Trophoblast cell (in vitro differentiated cells and primary cell): ENCODE measurements at regions not wholly inside any gene's neighbourhood (a gene's known extent, or its start where the extent isn't known, plus 50 kb on each side); places are given as distances from the start of the nearest gene placed in this dataset.
"Not testable (repeated sequence)": the region's sequence is repeated elsewhere in the genome, so short reads cannot be mapped to it uniquely, and the experiment has no call there.

Experiments
- DNase-seq, 2 donors: peaks; one replicate each; pipeline ENCODE4 v3.0.0-alpha.2; 2016
- H2AFZ ChIP-seq: 2 replicates; pipeline ENCODE4 v1.6.1; 2013; ENCODE audit warnings: low read length, moderate library complexity, mild to moderate bottlenecking; ENCODE audit not compliant: insufficient read depth, poor library complexity
- H2AK5ac ChIP-seq: 2 replicates; pipeline ENCODE4 v1.6.1; 2013; ENCODE audit warnings: mild to moderate bottlenecking, low read length
- H2BK120ac ChIP-seq: 2 replicates; pipeline ENCODE4 v1.6.1; 2013; ENCODE audit warnings: low read length, mild to moderate bottlenecking, moderate library complexity; ENCODE audit not compliant: insufficient read depth, poor library complexity
- H2BK12ac ChIP-seq: 2 replicates; pipeline ENCODE4 v1.6.1; 2013; ENCODE audit warnings: mild to moderate bottlenecking, low read length, moderate library complexity
- H2BK5ac ChIP-seq: 2 replicates; pipeline ENCODE4 v1.6.1; 2013; ENCODE audit warnings: low read length, low read depth, moderate library complexity, mild to moderate bottlenecking; ENCODE audit not compliant: poor library complexity
- H3K14ac ChIP-seq: 2 replicates; pipeline ENCODE4 v1.6.1; 2013; ENCODE audit warnings: mild to moderate bottlenecking, low read length
- H3K18ac ChIP-seq: 2 replicates; pipeline ENCODE4 v1.6.1; 2013; ENCODE audit warnings: mild to moderate bottlenecking, low read length
- H3K23ac ChIP-seq: 2 replicates; pipeline ENCODE4 v1.6.1; 2013; ENCODE audit warnings: low read length
- H3K27ac ChIP-seq: 2 replicates; pipeline ENCODE4 v1.5.1; 2013; ENCODE audit warnings: low read depth, mild to moderate bottlenecking, inconsistent platforms, low read length, moderate library complexity
- H3K27me3 ChIP-seq: 2 replicates; pipeline ENCODE4 v1.6.1; 2013; ENCODE audit warnings: inconsistent platforms, mild to moderate bottlenecking, low read length, moderate library complexity; ENCODE audit not compliant: insufficient read depth
- H3K36me3 ChIP-seq, 2 experiments: 1 replicate in 1 of 2; 2 replicates in 1 of 2; pipeline ENCODE4 v1.6.1; 2013; ENCODE audit warnings: low read length in 2 of 2, mild to moderate bottlenecking in 2 of 2, moderate library complexity in 1 of 2; ENCODE audit not compliant: insufficient read depth in 2 of 2, control insufficient read depth in 1 of 2
- H3K4ac ChIP-seq: 2 replicates; pipeline ENCODE4 v1.6.1; 2013; ENCODE audit warnings: low read depth, mild to moderate bottlenecking, low read length, moderate library complexity
- H3K4me1 ChIP-seq, 2 experiments: 1 replicate in 1 of 2; 2 replicates in 1 of 2; pipeline ENCODE4 v1.6.1; 2013; ENCODE audit warnings: low read length in 2 of 2, mild to moderate bottlenecking in 2 of 2, moderate library complexity in 1 of 2; ENCODE audit not compliant: insufficient read depth in 2 of 2, control insufficient read depth in 1 of 2
- H3K4me2 ChIP-seq: 2 replicates; pipeline ENCODE4 v1.6.1; 2013; ENCODE audit warnings: inconsistent platforms, mild to moderate bottlenecking, low read length, moderate library complexity
- H3K4me3 ChIP-seq: 2 replicates; pipeline ENCODE4 v1.5.1; 2013; ENCODE audit warnings: mild to moderate bottlenecking, low read depth, low read length, inconsistent platforms
- H3K79me1 ChIP-seq: one replicate; pipeline ENCODE4 v1.6.1; 2013; ENCODE audit warnings: low read length
- H3K79me2 ChIP-seq: 2 replicates; pipeline ENCODE4 v1.6.1; 2013; ENCODE audit warnings: low read length, mild to moderate bottlenecking; ENCODE audit not compliant: control insufficient read depth, insufficient read depth, poor library complexity
- H3K9ac ChIP-seq: 2 replicates; pipeline ENCODE4 v1.6.1; 2013; ENCODE audit warnings: mild to moderate bottlenecking, low read length
- H3K9me3 ChIP-seq: 2 replicates; pipeline ENCODE4 v1.6.1; 2013; ENCODE audit warnings: low read depth, mild to moderate bottlenecking, control low read depth, inconsistent platforms, low read length; ENCODE audit not compliant: insufficient read depth
- H4K12ac ChIP-seq: 2 replicates; pipeline ENCODE4 v1.6.1; 2013; ENCODE audit warnings: low read depth, mild to moderate bottlenecking, low read length, moderate library complexity
- H4K8ac ChIP-seq: 2 replicates; pipeline ENCODE4 v1.6.1; 2013; ENCODE audit warnings: low read depth, mild to moderate bottlenecking, low read length, moderate library complexity
- H4K91ac ChIP-seq: one replicate; pipeline ENCODE4 v1.6.1; 2013; ENCODE audit warnings: low read depth, mild to moderate bottlenecking, low read length, moderate library complexity
- WGBS: extraction: QIAGEN DNeasy Blood & Tissue Kit; methylation state at CpG from one replicate; pipeline ENCODE4 v1.1.7; 2013; ENCODE audit warnings: missing lambda C conversion rate; ENCODE audit not compliant: insufficient read length, insufficient coverage; ENCODE audit errors: extremely low coverage; 5-methylcytosine and 5-hydroxymethylcytosine counted together

DNA sequence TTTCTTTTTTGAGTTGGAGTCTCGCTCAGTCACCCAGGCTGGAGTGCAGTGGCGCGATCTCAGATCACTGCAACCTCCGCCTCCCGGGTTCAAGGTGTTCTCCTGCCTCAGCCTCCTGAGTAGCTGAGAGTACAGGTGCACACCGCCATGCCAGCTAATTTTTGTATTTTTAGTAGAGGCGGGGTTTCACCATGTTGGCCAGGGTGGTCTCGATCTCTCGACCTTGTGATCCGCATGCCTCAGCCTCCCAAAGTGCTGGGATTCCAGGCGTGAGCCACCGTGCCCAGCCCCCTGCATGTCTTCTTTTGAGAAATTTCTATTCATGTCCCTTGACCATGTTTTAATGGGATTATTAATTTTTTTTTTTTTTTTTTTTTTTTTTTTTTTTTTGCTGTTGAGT is 430.5 kb upstream of the DDX18 start:
- H3K36me3 ChIP-seq, H2BK5ac ChIP-seq, H3K18ac ChIP-seq, H3K79me2 ChIP-seq, H3K9ac ChIP-seq, H3K27ac ChIP-seq, DNase-seq, H3K4me3 ChIP-seq, H2BK120ac ChIP-seq, H4K91ac ChIP-seq, H3K4me2 ChIP-seq, H3K79me1 ChIP-seq, H3K27me3 ChIP-seq, H3K23ac ChIP-seq, H3K14ac ChIP-seq, H2AFZ ChIP-seq, H2BK12ac ChIP-seq, H3K9me3 ChIP-seq, H2AK5ac ChIP-seq, H4K12ac ChIP-seq, H3K4me1 ChIP-seq, H3K4ac ChIP-seq, H4K8ac ChIP-seq: not testable (repeated sequence)
- no CpG with 5 or more reads among the region's 12 CpGs for WGBS

DNA sequence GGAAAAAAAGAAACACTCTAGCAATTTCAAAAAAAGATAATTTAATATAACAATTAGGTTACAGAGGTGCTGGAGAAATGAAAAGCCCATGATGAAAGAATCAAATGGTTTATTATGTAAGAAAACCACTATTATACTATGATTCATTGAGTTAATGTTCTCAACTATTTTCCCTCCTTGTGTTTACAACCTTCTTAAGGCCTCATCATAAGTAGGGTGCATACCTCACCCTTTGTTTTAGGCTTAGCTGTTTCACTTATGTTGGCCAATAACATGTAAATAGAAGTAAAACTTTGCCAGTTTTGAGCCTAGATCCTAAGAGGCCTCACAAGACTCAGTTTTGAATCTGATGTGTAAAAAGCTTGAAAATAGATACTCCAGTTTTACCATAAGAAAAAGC is 418.3 kb upstream of the DDX18 start:
- no peak overlapping the region for H3K4ac ChIP-seq
- H3K18ac ChIP-seq, result no peak overlapping the region
- no peaks in the 10 kb centered on the region for H3K9me3 ChIP-seq
- H3K4me1 ChIP-seq, result no peaks in the 10 kb centered on the region
- H3K27ac ChIP-seq, result no peak overlapping the region
- H3K14ac ChIP-seq, result no peak overlapping the region
- H3K79me2 ChIP-seq, result no peaks in the 10 kb centered on the region
- H2BK120ac ChIP-seq, result no peak overlapping the region
- H2BK12ac ChIP-seq, result no peak overlapping the region
- no peak overlapping the region for H3K23ac ChIP-seq
- H3K79me1 ChIP-seq, result no peaks in the 10 kb centered on the region
- no peak overlapping the region for H3K4me3 ChIP-seq
- H3K4me2 ChIP-seq, result no peak overlapping the region
- H3K36me3 ChIP-seq, result no peaks in the 10 kb centered on the region
- DNase-seq, result no peak
- H2AFZ ChIP-seq, result no peak overlapping the region
- no peaks in the 10 kb centered on the region for H3K27me3 ChIP-seq
- no peak overlapping the region for H2BK5ac ChIP-seq
- no peak overlapping the region for H2AK5ac ChIP-seq
- no peak overlapping the region for H3K9ac ChIP-seq
- no peak overlapping the region for H4K8ac ChIP-seq
- no peak overlapping the region for H4K12ac ChIP-seq
- no peak overlapping the region for H4K91ac ChIP-seq

DNA sequence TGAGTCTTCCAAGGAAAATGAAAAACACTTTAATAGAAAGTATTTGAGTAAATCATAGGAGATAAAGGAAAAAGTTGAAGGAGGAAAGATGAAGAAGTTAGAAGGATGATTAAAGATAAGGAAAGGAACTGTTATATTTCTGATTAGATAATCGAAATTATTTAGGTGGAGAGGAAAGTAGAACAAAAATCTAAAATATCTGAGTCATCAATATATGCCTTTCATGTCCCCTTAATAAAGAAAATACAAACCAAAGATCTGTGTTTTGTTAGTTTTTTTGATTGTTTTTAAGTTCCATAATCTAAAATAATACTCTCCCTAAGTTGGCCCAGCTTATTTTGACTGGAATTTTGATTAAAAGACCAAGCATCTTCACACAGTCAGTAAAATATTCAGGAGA is 412.9 kb upstream of the DDX18 start:
- DNase-seq, result no peak
- no peak overlapping the region for H3K18ac ChIP-seq
- H3K4me1 ChIP-seq, result no peaks in the 10 kb centered on the region
- no peaks in the 10 kb centered on the region for H3K36me3 ChIP-seq
- no peak overlapping the region for H2BK5ac ChIP-seq
- no peak overlapping the region for H3K4ac ChIP-seq
- 100% methylated on average over 1 of the region's 1 CpG for WGBS
- no peak overlapping the region for H3K4me3 ChIP-seq
- no peak overlapping the region for H3K9ac ChIP-seq
- no peaks in the 10 kb centered on the region for H3K27me3 ChIP-seq
- H4K91ac ChIP-seq, result no peak overlapping the region
- no peaks in the 10 kb centered on the region for H3K79me2 ChIP-seq
- no peaks in the 10 kb centered on the region for H3K79me1 ChIP-seq
- H2BK120ac ChIP-seq, result no peak overlapping the region
- H3K23ac ChIP-seq, result no peak overlapping the region
- H2AFZ ChIP-seq, result no peak overlapping the region
- no peak overlapping the region for H3K27ac ChIP-seq
- H3K14ac ChIP-seq, result no peak overlapping the region
- no peak overlapping the region for H4K8ac ChIP-seq
- H2AK5ac ChIP-seq, result no peak overlapping the region
- H3K4me2 ChIP-seq, result no peak overlapping the region
- H3K9me3 ChIP-seq, result no peaks in the 10 kb centered on the region
- H4K12ac ChIP-seq, result no peak overlapping the region
- no peak overlapping the region for H2BK12ac ChIP-seq

DNA sequence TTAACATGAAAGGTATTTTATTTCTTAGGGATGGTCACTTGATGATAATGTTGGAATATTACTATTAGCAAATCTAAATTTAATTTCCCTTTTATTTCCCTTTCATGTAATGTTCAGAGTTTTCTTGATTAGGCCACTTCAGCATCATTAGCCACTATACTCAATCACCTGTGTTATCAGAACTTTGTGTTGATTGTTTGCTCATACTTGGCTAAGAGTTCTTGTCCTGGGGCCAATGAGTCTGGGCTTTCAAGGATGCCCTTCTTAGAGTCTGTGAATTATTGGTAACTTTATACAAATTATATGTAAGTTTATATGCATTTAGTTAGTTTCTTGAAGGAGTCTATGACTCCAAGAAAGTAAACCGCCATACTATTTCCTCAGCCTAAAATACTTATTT is 408.0 kb upstream of the DDX18 start:
- no peak overlapping the region for H2BK12ac ChIP-seq
- no peak overlapping the region for H4K8ac ChIP-seq
- no peaks in the 10 kb centered on the region for H3K9me3 ChIP-seq
- no peak overlapping the region for H3K4me2 ChIP-seq
- no peak overlapping the region for H3K23ac ChIP-seq
- no peaks in the 10 kb centered on the region for H3K4me1 ChIP-seq
- H3K79me1 ChIP-seq, result no peaks in the 10 kb centered on the region
- no peak overlapping the region for H4K12ac ChIP-seq
- H3K9ac ChIP-seq, result no peak overlapping the region
- H3K27ac ChIP-seq, result no peak overlapping the region
- no peaks in the 10 kb centered on the region for H3K27me3 ChIP-seq
- no peak overlapping the region for H2BK5ac ChIP-seq
- H2AK5ac ChIP-seq, result no peak overlapping the region
- H3K79me2 ChIP-seq, result no peaks in the 10 kb centered on the region
- no peak overlapping the region for H2AFZ ChIP-seq
- no peaks in the 10 kb centered on the region for H3K36me3 ChIP-seq
- no peak for DNase-seq
- no peak overlapping the region for H3K4ac ChIP-seq
- no peak overlapping the region for H3K14ac ChIP-seq
- no peak overlapping the region for H3K18ac ChIP-seq
- no peak overlapping the region for H4K91ac ChIP-seq
- no peak overlapping the region for H3K4me3 ChIP-seq
- no CpG with 5 or more reads among the region's 1 CpG for WGBS
- no peak overlapping the region for H2BK120ac ChIP-seq

DNA sequence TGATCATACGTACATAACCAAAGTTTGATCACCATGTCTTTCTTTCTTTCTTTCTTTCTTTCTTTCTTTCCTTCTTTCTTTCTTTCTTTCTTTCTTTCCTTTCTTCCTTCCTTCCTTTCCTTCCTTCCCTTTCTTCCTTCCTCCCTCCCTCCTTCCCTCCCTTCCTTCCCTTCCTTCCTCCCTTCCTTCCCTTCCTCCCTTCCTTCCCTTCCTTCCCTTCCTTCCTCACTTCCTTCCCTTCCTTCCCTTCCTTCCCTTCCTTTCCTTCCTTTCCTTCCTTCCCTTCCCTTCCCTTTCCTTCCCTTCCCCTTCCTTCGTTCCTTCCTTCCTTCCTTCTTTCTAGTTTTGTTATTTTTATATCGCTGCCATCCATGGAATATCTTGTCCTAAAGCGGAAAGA is 406.7 kb upstream of the DDX18 start:
- H3K23ac ChIP-seq, result no peak overlapping the region
- H3K9me3 ChIP-seq, result no peaks in the 10 kb centered on the region
- H3K36me3 ChIP-seq, result no peaks in the 10 kb centered on the region
- no peaks in the 10 kb centered on the region for H3K79me1 ChIP-seq
- H3K14ac ChIP-seq, result no peak overlapping the region
- no CpG with 5 or more reads among the region's 4 CpGs for WGBS
- no peak overlapping the region for H3K4ac ChIP-seq
- H3K27ac ChIP-seq, result no peak overlapping the region
- H3K27me3 ChIP-seq, result no peaks in the 10 kb centered on the region
- no peaks in the 10 kb centered on the region for H3K4me1 ChIP-seq
- no peak overlapping the region for H3K4me3 ChIP-seq
- H2AFZ ChIP-seq, result no peak overlapping the region
- H2BK5ac ChIP-seq, result no peak overlapping the region
- no peak overlapping the region for H3K4me2 ChIP-seq
- no peak for DNase-seq
- H4K91ac ChIP-seq, result no peak overlapping the region
- H4K8ac ChIP-seq, result no peak overlapping the region
- H2BK12ac ChIP-seq, result no peak overlapping the region
- H2AK5ac ChIP-seq, result no peak overlapping the region
- no peak overlapping the region for H3K18ac ChIP-seq
- no peaks in the 10 kb centered on the region for H3K79me2 ChIP-seq
- H2BK120ac ChIP-seq, result no peak overlapping the region
- H3K9ac ChIP-seq, result no peak overlapping the region
- H4K12ac ChIP-seq, result no peak overlapping the region
